GM12872 (cell line): ENCODE measurements at regions not wholly inside any gene's neighbourhood (a gene's known extent, or its start where the extent isn't known, plus 50 kb on each side); places are given as distances from the start of the nearest gene placed in this dataset.

ENCODE experiments used
- CTCF ChIP-seq: IDR thresholded peaks from 3 replicates; pipeline ENCODE4 v1.5.1; 2011; ENCODE audit warnings: low read depth, mild to moderate bottlenecking, low read length, moderate library complexity; ENCODE audit not compliant: insufficient read depth

- no peak for TF ChIP-seq CTCF
Observed at GRCh38 chr21:22201669-22202068, 1203.5 kb downstream of the NCAM2 start.

GRCh38 chr21:22209304-22209700, 1211.1 kb downstream of the NCAM2 start:
- no peak for TF ChIP-seq CTCF

DNA sequence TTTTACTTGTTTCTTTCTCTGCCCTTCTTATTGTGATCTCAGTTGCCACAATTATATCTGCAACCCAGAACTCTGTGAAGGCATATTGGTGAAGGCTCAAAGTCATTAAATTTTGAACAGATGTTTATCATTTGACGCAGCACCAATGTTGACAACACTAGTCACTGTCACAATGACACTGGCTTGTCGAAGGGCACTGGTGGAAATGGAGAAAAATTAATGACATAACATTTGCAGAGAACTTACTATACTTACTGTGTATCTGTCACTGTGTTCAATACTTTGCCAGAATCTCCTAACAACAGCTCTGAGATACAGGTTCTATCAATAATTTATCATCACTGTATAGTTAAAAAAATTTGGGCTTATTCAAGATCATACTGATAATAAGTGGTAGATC, 1213.7 kb downstream of the NCAM2 start:
- no peak for TF ChIP-seq CTCF

GRCh38 chr21:22223385-22223784, 1225.2 kb downstream of the NCAM2 start:
- no peak for TF ChIP-seq CTCF

- no peak for TF ChIP-seq CTCF
Observed at GRCh38 chr21:22224261-22224660, 1226.1 kb downstream of the NCAM2 start.

- TF ChIP-seq CTCF: no peak
Observed at GRCh38 chr21:22225299-22225698, 1227.1 kb downstream of the NCAM2 start.

DNA sequence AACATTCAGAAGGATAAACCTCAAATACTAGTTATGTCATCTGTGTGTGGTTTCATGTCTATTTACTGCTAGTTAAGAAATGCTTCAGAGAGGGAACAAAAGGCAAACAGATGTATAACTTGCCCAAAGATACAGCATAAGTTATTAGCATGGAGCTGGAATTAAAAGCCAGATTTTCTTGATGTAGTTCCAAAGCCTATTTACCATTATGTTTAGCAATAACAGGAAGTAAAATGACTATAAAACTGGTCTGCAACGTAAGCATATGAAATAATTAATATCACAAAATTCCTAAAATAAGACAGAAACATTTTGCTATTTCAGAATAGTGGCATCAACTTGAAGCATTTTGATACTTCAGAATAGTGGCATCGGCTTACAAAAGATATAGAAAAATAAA, 1232.8 kb downstream of the NCAM2 start:
- no peak for TF ChIP-seq CTCF
